22Rv1 (cell line): ENCODE measurements at regions not wholly inside any gene's neighbourhood (a gene's known extent, or its start where the extent isn't known, plus 50 kb on each side); places are given as distances from the start of the nearest gene placed in this dataset.

Experiments used
- H3K27ac ChIP-seq: fragments of 450-650 bp; 2 replicates; pipeline ENCODE4 v1.5.1; 2017
- ZFX ChIP-seq: fragments of 450-650 bp; IDR thresholded peaks from 2 replicates; pipeline ENCODE4 v1.6.1; 2017; ENCODE audit warnings: antibody characterized with exemption, borderline replicate concordance
- TF ChIP-seq, protein P1 (sequence below): fragments of 450-650 bp; IDR thresholded peaks from 2 replicates; pipeline ENCODE4 v1.5.1; 2017; ENCODE audit warnings: mild to moderate bottlenecking

DNA sequence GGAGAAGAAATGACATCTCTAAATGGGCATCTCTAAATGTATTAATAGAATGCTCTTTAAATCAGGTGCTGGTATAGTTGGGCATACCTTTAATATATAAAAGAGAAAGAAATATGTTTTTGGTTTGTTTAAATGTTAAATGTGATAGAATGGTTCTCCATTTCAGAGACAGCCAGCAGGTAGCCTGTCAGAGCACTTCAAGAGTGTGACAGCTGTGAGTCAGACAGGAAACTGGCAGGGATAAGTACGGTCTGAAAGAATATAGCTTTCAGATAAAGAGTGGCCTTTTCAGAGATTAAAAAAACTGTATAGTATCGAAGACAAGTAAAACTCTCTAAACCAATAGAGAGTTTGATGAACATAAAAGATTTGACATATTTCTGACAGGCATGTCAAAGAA, 654.1 kb downstream of the IGSF11 start:
- no peak for TF ChIP-seq ZFX
- TF ChIP-seq, protein P1, sequence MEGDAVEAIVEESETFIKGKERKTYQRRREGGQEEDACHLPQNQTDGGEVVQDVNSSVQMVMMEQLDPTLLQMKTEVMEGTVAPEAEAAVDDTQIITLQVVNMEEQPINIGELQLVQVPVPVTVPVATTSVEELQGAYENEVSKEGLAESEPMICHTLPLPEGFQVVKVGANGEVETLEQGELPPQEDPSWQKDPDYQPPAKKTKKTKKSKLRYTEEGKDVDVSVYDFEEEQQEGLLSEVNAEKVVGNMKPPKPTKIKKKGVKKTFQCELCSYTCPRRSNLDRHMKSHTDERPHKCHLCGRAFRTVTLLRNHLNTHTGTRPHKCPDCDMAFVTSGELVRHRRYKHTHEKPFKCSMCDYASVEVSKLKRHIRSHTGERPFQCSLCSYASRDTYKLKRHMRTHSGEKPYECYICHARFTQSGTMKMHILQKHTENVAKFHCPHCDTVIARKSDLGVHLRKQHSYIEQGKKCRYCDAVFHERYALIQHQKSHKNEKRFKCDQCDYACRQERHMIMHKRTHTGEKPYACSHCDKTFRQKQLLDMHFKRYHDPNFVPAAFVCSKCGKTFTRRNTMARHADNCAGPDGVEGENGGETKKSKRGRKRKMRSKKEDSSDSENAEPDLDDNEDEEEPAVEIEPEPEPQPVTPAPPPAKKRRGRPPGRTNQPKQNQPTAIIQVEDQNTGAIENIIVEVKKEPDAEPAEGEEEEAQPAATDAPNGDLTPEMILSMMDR: no peak
- no peak overlapping the region for H3K27ac ChIP-seq

GRCh38 chr3:118396491-118396890, 638.2 kb downstream of the IGSF11 start:
- TF ChIP-seq, protein P1: no peak
- TF ChIP-seq ZFX: no peak
- no peak overlapping the region for H3K27ac ChIP-seq

DNA sequence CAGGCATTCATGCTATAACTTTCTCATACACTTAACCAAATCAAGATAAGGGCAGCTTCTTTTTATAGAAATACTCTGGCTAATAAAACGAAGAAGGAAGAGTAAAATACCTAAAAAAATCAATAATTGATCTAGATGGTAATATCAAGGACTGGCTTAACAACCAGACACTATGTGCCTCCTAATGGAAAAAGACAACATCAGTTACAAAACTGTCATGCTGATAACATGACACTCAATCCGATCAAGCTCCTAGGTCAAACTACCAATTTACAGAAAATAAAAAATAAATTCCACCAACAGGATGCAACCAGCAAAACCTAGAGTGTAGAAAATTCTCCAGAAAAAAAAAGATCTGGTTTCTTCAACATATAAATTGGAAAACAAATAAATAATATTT, 634.6 kb downstream of the IGSF11 start:
- H3K27ac ChIP-seq: no peak overlapping the region
- no peak for TF ChIP-seq ZFX
- TF ChIP-seq, protein P1: no peak

GRCh38 chr3:118400886-118401285, 633.8 kb downstream of the IGSF11 start:
- TF ChIP-seq, protein P1: no peak
- TF ChIP-seq ZFX: no peak
- H3K27ac ChIP-seq: no peak overlapping the region

DNA sequence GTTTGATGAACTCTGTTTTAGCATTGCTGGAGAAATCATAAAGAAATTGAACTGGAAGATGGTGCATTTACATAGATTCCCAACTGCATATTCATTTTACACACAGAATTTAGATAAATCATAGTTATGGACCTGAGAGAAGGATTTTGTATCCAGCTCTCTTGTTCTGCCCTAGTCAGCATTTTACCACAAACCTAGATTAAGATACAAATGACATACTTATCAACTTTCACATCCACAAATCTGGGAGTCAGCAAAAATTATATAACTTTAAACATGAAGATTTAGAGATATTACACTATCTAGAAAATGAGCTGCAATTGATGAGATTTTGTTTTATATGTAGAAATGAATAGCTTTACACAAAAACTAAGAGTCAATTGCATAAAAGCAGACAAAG, 632.8 kb downstream of the IGSF11 start:
- TF ChIP-seq, protein P1: no peak
- no peak overlapping the region for H3K27ac ChIP-seq

- TF ChIP-seq ZFX: no peak
- TF ChIP-seq, protein P1: no peak
- H3K27ac ChIP-seq: no peak overlapping the region
These were observed 631.7 kb downstream of the IGSF11 start for GRCh38 chr3:118402971-118403370.

GRCh38 chr3:118406562-118406961, 628.1 kb downstream of the IGSF11 start:
- H3K27ac ChIP-seq: no peak overlapping the region
- TF ChIP-seq ZFX: no peak
- TF ChIP-seq, protein P1: no peak
